HG02870 (cell line): ENCODE measurements at regions not wholly inside any gene's neighbourhood (a gene's known extent, or its start where the extent isn't known, plus 50 kb on each side); places are given as distances from the start of the nearest gene placed in this dataset.
A peak's percentile ranks its signal among the peaks of the same experiment; 100 is the strongest.

Experiments
- ATAC-seq: cut with Tn5 transposase; IDR thresholded peaks from one replicate; pipeline ENCODE4 v1.9.1; 2021; ENCODE audit warnings: mild to moderate bottlenecking, moderate library complexity; ENCODE audit not compliant: unreplicated experiment

- ATAC-seq = no peak
Measured at GRCh38 chr6:18920701-18921100, 533.6 kb downstream of the RNF144B start.

DNA sequence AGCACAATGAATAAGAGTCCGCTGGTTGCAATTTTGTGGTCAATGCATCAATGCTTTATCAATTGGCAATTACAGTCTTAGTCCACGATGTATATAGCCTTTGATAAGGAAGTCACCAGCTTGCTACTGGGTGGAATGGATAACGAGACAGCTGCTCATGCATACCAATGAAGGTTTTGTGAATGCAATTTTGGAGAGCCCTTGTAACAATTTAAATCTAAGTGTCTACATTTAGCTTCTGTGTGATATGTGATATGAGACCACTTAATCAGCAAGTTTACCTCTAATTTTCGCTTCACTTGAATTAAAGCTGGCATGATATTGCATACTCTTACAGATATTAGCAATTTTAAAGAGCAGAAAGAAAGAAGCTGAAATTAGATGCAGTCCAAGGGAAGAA, 543.9 kb downstream of the RNF144B start:
- ATAC-seq = no peak

- ATAC-seq = no peak
Measured at GRCh38 chr6:18958146-18958545, 571.0 kb downstream of the RNF144B start.

DNA sequence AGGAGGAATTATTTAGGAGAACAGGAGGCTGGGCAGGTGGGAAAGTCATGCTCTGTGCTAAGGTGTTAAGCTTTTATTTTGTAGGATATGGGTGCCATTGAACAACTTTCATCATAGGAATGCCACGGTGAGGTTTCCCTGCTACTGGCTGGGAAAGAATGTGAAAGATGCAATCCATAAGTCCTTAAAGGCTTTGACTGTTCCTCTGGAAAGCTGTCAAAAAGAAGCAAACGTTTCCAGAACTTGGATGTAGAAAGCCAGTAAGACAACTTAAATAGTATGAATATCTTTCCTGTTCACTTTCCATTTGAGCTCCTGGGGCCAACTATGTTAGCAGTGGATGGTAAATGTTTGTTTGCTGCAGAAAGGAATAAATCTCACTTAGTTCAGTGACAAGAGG, 574.4 kb downstream of the RNF144B start:
- ATAC-seq = no peak

DNA sequence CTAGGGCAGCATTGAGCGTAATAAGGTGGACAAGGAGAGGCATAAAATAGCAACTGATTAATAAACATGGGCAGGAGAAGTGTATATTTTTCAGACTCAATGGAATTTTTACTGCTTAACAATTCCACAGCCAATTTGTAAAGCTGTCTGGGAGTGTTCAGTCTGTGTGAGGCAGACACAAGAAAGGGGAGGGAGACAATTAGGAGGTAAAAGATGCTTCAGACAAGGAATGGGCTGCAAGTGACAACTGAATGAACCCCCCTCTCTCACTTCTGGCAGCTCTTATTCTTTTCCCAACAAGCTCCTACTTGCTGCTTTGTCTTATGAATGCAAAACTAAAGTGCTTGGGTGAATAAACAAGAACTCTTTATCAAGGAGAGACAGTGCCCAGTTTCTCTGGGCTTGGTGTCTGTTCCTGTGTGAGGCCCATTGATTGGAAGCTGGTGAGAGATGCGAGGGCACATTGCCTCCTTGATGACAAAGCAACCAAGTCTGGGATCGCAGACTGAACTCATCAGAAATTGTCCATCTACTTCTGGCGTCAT, 575.3 kb downstream of the RNF144B start:
- ATAC-seq = no peak

GRCh38 chr6:18963439-18963838, 576.3 kb downstream of the RNF144B start:
- no peak for ATAC-seq

- ATAC-seq = no peak
Measured at GRCh38 chr6:18973251-18973650, 586.1 kb downstream of the RNF144B start.

GRCh38 chr6:18976091-18976490, 588.9 kb downstream of the RNF144B start:
- ATAC-seq = no peak

DNA sequence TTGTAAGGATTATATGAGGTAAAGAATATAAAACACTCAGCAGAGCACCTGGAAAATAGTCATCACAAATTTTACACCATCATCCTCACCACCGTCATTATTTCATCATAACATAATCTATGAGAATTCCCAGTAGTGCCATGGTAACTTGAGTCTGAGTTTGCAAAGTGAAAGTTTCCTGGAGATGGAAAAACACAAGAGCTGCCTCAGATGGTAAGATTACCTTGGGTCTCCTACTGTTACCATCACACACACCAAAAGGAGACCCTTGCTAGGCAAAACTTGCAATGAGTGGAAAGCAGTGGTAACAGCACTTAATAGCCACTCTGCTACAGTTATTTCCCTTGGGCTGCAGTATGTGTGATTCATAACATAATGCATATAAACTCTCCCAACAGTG, 589.8 kb downstream of the RNF144B start:
- no peak for ATAC-seq

DNA sequence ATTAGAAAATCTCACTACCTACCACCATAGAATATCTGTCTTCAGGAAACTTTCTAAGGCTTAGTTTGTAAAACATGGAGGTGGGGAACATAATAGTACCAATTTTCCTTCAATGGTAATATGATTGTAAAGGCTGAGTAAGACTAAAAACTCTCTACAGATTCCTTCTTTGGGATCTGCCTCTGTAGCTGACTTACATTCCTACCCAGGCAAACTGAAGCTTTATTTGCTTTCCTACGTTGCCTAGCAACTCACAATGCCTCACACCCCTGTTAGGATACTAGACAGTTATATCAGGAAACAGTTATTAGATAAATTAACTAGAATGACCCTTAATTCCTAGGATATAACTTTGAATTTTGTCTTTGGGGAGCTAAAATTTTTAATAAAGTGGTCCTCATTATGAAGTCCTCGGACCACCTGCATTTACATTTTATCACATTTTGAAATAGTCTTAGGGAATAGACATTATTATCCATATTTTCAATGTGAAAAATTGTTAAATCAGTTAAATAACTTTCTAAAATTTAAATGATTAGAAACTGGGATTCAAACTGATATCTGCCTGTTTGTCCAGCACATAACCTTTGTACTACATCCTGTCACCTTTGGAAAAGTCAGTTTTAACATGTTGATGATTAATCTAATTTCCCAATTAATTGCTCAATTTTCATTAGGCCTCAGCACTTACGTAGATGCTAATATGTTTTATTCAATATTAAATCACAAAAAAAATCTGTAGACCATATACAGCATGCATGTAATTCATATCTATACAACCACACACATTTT, 591.4 kb downstream of the RNF144B start:
- no peak for ATAC-seq

DNA sequence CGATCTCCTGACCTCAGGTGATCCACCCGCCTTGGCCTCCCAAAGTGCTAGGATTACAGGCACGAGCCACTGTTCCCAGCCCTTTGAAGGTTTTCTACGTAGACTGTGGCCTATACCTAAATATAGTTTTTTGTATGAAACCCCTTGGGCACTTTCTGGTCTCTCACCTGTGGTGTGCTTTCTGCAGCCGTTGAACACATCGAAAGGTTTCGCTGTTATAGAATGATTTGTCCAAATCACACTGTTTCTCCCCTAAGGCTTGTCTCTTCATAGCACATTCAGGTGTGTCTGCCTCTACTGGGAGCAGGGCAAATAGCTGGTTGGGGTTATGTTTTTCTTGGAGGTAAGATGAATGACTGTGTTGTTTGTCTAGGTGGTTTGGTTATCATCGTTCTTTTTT, 597.9 kb downstream of the RNF144B start:
- no peak for ATAC-seq

DNA sequence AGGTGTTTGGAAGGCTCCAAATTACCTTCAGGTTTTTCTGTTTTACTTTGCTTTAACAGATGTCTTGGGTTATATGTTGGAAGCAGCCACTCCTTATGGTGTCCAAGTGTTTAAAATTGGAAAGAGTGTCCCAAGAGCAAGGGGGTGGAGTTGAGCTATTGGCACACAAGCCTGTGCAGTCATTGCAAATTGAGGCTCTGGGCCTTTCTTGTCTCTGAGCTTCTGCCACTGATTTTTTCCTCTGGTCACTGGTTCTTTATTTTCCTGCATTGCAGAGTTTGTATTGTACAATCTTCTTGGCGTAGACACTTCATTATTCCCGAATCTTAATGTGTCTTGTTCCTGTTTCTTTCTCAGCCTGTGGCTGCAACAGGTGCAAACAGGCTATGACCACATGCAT, 598.8 kb downstream of the RNF144B start:
- no peak for ATAC-seq

DNA sequence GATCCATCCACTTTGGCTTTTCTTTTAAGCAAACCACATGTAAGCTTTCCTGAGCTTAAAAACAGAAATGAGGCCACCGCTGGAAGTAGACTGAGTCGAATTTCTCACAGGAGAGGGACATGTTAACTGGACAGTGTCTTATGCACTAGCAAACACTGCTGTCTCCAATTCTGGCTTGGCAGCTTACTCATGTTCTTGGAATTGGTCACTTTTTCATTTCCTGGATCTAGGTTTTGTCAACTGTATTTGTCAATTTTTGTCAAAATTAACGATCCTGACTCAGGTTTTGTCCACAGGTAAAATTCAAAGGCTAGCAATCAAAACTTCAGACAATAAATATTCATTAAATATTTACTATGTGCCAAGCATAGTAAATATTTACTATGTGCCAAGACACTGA, 601.5 kb downstream of the RNF144B start:
- no peak for ATAC-seq

- peak; percentile 81 for ATAC-seq
Measured at GRCh38 chr6:18990059-18990978, 603.2 kb downstream of the RNF144B start.

- peak; percentile 96 for ATAC-seq
Measured at GRCh38 chr6:18997375-18997826, 610.3 kb downstream of the RNF144B start.

GRCh38 chr6:19002976-19003560, 615.9 kb downstream of the RNF144B start:
- ATAC-seq = no peak

DNA sequence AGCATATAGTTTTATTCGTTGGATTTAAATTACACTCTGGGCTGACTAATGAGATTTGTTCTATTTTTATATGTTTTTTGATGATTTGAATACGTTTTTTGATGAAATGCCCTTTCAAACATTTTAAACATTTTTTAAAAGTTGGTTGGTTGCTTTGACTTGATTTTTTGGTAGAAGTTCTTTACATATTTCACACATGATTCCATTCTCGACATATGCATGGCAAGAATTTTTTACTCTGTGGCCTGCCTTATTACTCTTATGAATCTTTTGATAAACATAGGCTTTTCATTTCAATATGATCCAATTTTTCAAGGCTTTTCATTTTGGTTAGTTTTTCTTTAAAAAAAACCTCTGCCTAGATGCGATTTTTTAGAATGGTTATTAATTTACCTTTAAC, 617.0 kb downstream of the RNF144B start:
- ATAC-seq = no peak

DNA sequence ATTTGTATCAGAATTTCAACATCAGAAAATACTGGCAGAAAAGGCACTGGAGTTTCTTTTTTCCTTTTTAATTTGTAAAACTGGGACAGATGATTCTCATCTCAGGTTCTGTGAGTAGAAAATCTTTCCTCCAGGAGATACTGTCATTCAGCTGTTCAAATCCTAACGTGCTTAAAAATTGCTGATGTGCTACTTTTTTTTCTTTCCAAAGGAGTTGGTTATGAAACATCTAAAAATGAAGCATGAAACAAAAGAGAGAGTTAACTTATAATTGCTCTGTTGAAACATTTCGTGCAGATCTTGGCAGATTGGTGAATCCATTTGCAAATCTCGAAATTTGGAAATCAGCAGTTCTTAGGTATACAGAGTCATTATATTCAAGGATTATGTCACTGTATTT, 622.6 kb downstream of the RNF144B start:
- no peak for ATAC-seq

DNA sequence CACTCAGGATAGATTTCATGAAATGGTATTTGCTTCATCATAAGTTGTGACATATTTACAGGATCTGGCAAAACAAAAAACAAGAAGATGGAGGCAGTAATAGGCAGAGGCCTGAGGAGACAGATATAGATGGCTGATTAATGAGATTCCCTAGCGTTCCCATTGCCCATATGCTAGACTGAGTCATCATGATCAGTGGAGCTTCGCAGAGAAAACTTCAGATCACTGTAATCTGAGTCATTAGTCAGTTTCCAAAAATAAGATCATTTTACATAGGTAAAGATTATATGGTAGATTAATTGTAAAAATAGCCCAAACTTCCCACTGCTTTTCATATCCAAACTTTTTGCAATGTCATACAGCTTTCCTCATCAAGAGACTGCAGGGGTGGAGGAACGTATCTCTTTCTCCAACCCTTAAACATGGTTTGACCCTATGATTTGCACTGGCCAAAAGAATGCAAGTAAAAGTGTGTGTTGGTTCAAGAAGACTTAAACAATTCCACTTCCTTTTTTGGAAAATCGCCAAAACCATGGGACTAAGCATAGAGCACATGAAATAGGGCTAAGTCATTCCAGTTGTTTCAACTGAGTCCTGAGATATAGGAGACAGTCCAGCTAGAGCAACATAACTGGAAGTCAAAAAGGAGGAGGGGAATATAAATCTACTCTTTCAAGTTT, 626.0 kb downstream of the RNF144B start:
- ATAC-seq = no peak

GRCh38 chr6:19024737-19025136, 637.6 kb downstream of the RNF144B start:
- no peak for ATAC-seq

- ATAC-seq = no peak
Measured at GRCh38 chr6:19028201-19028600, 641.1 kb downstream of the RNF144B start.
